ENCODE measurements at regions not wholly inside any gene's neighbourhood (a gene's known extent, or its start where the extent isn't known, plus 50 kb on each side); places are given as distances from the start of the nearest gene placed in this dataset.

DNA sequence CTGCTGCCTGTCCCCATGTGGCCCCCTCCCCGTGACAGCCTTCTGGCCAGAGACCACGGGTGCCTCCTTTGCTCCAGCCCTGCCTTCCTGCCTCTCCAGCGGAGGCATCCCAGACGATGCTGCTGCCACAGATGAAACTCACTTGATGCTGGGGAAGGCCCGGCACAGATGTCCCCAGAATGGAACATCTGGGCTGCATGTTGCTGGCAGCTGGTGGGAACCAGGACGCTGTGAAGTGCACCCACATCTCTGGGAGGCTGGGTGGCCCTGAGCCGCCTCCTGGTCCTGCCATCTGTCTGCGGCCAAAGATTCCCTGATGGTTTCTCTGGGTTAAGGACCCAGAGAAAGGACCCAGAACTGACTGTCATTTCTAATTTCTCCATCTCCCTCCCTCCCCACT, 51.9 kb upstream of the PTPRS start:
- H3K4me1 Mint-ChIP-seq (ENCODE audit: low read depth) = no peaks in the 10 kb centered on the region
- no peak overlapping the region for H3K27ac Mint-ChIP-seq
- peaks cover 54% of the 10 kb centered on the region for H3K27me3 Mint-ChIP-seq (ENCODE audit: insufficient read depth)
- H3K9me3 Mint-ChIP-seq = peaks cover 6% of the 10 kb centered on the region
- TF ChIP-seq, protein P1, sequence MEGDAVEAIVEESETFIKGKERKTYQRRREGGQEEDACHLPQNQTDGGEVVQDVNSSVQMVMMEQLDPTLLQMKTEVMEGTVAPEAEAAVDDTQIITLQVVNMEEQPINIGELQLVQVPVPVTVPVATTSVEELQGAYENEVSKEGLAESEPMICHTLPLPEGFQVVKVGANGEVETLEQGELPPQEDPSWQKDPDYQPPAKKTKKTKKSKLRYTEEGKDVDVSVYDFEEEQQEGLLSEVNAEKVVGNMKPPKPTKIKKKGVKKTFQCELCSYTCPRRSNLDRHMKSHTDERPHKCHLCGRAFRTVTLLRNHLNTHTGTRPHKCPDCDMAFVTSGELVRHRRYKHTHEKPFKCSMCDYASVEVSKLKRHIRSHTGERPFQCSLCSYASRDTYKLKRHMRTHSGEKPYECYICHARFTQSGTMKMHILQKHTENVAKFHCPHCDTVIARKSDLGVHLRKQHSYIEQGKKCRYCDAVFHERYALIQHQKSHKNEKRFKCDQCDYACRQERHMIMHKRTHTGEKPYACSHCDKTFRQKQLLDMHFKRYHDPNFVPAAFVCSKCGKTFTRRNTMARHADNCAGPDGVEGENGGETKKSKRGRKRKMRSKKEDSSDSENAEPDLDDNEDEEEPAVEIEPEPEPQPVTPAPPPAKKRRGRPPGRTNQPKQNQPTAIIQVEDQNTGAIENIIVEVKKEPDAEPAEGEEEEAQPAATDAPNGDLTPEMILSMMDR (IDR thresholded peaks at IDR 0.05) = no peak
- H3K36me3 Mint-ChIP-seq (ENCODE audit: low read depth) = peaks cover 3% of the 10 kb centered on the region; the same call in 1 of the 2 replicates
- no peak for DNase-seq
- H3K4me3 Mint-ChIP-seq = no peak overlapping the region

DNA sequence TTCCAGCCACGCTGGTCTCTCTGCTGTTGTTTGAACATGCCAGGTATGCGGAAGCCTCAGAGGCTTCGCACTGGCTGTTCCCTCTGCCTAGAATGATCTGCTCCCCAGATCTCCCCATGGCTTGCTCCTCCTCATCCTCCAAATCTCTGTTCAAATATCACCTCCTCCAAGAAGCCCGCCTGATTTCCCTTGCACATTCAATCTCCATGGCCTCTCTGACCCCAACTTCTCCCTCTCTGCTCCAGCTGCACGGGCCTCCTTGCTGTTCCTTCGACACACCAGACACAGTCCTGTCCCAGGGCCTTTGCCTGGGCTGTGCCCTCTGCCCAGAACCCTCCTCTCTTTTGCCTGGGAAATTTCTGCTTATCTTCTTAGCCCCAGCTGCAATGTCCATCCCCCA, 52.5 kb upstream of the PTPRS start:
- TF ChIP-seq, protein P1 (IDR thresholded peaks at IDR 0.05) = no peak
- peaks cover 55% of the 10 kb centered on the region for H3K27me3 Mint-ChIP-seq (ENCODE audit: insufficient read depth)
- H3K4me3 Mint-ChIP-seq = no peak overlapping the region
- H3K4me1 Mint-ChIP-seq (ENCODE audit: low read depth) = no peaks in the 10 kb centered on the region
- no peaks in the 10 kb centered on the region for H3K36me3 Mint-ChIP-seq (ENCODE audit: low read depth)
- H3K9me3 Mint-ChIP-seq = peaks cover 6% of the 10 kb centered on the region
- DNase-seq = no peak
- H3K27ac Mint-ChIP-seq = no peak overlapping the region

DNA sequence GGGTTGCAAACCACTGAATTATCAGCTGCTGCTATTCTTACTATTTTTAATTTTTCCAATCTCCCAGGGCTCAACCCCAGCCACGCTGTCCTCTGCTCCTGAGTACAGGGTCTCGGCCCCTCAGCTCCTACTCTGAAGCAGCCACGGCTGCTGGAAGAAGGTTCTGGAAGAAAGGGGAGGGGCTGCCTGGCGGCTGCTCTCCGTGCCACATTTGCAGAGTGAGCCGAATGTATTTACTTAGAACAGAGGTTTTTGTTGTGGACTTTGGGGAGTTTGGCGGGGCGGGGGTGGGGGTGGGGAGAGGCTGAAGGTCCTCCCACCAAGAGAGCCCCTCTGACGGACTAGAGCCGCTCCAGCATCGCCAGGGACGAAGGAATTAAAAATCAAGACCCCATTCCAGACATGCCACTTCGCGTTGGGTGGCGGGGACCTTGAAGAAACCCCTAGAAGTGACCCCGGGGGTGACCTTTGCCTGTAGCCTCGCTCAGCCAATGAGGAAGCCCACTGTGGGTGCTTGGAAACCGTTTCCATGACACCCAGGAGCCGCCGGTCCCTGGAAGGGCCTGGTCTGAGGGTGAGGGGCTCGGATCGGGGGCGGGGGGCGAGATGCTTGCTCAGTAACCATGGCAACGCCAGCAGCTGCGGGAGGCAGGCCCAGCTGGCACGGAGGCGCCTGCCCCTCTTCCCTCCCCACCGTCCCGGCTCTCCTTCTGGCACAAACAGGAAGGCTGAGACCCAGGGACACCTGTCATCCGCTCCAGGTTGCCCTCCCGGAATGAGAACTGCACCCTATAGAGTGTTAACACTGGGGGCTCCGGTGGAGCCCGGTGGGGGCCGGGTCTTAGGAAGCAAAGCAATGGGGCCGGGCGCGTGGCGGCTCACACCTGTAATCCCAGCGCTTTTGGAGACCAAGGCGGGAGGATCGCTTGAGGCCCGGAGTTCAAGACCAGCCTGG, 54.2 kb upstream of the PTPRS start:
- no peak overlapping the region for H3K4me3 Mint-ChIP-seq
- DNase-seq = no peak
- H3K9me3 Mint-ChIP-seq = no peaks in the 10 kb centered on the region
- H3K27ac Mint-ChIP-seq = no peak overlapping the region
- H3K27me3 Mint-ChIP-seq (ENCODE audit: insufficient read depth) = peaks cover 47% of the 10 kb centered on the region
- H3K36me3 Mint-ChIP-seq (ENCODE audit: low read depth) = no peaks in the 10 kb centered on the region
- TF ChIP-seq, protein P1 (IDR thresholded peaks at IDR 0.05) = no peak
- no peaks in the 10 kb centered on the region for H3K4me1 Mint-ChIP-seq (ENCODE audit: low read depth)

DNA sequence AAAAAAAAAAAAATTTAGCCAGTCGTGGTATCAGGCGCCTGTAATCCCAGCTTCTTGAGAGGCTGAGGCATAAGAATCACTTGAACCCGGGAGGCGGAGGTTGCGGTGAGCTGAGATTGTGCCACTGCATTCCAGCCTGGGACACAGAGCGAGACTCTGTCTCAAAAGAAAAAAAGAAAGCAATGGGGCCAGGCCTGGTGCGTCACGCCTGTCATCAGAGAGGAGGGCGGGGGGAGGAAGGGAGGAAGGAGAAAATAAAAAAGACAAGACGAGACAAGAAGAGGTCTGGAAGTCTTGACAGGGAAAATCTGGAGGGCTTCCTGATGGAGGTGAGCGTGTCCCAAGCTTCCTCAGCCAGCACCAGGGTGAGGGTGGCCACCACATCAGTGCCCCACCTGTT, 54.9 kb upstream of the PTPRS start:
- H3K9me3 Mint-ChIP-seq = no peaks in the 10 kb centered on the region
- no peaks in the 10 kb centered on the region for H3K4me1 Mint-ChIP-seq (ENCODE audit: low read depth)
- TF ChIP-seq, protein P1 (IDR thresholded peaks at IDR 0.05) = no peak
- no peak for DNase-seq
- H3K27ac Mint-ChIP-seq = no peak overlapping the region
- H3K27me3 Mint-ChIP-seq (ENCODE audit: insufficient read depth) = peaks cover 47% of the 10 kb centered on the region
- H3K4me3 Mint-ChIP-seq = no peak overlapping the region
- H3K36me3 Mint-ChIP-seq (ENCODE audit: low read depth) = no peaks in the 10 kb centered on the region

DNA sequence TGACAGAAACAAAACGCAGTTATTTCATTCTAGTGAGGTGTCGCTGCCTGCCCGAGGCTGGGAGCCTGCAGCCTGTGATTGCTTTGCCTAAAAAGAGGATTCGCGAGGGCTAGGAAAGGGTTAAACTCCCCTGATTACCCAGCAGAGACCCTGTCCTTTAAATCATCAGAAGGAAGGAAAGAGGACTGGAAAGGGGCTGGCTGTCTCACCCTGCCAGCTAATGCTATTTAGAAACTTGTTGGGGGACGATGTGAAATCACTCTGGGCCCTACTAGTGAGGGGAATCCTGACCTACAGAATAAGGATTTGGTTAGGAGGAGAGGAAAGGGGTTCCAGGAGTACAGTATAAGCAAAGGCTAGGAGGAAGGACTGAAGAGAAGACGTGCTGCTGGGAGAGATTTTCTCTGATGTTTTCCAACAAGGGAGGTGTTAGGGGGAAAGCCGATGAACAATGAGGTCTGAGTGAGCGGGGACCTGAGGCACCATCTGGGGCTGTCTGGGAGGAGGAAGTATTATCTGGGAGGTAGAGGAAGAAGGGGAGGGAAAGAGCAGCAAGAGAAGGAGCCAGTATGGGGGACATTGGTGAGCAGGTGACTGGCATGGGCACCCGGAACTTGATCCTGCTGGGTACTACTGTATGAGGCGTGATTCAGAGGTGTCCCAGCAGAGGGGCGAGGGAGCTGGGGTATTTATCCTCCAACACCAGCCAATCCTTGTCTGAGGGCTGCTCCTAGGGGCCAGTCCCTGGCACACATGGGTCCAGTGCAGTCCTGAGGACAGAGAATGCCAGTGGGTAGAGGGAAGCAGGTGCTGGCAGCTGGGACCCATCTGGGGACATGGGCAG, 55.7 kb upstream of the PTPRS start:
- Mint-ChIP-seq H3K27me3 (ENCODE audit: insufficient read depth) (peaks cover 43% of the 10 kb centered on the region), H3K27ac (no peak overlapping the region)
- no peak for DNase-seq

More for the DNA sequence above, 55.7 kb upstream of the PTPRS start:
- H3K36me3 Mint-ChIP-seq (ENCODE audit: low read depth) = no peaks in the 10 kb centered on the region
- H3K9me3 Mint-ChIP-seq = no peaks in the 10 kb centered on the region
- H3K4me1 Mint-ChIP-seq (ENCODE audit: low read depth) = no peaks in the 10 kb centered on the region
- TF ChIP-seq, protein P1 (IDR thresholded peaks at IDR 0.05) = no peak
- no peak overlapping the region for H3K4me3 Mint-ChIP-seq

Measured in HFFc6 (cell line).